LHCN-M2 (cell line): ENCODE measurements at regions not wholly inside any gene's neighbourhood (a gene's known extent, or its start where the extent isn't known, plus 50 kb on each side); places are given as distances from the start of the nearest gene placed in this dataset.

Experiments
- DNase-seq: peaks from one replicate; pipeline ENCODE4 v3.0.0-alpha.2; 2012; ENCODE audit warnings: low read depth

DNA sequence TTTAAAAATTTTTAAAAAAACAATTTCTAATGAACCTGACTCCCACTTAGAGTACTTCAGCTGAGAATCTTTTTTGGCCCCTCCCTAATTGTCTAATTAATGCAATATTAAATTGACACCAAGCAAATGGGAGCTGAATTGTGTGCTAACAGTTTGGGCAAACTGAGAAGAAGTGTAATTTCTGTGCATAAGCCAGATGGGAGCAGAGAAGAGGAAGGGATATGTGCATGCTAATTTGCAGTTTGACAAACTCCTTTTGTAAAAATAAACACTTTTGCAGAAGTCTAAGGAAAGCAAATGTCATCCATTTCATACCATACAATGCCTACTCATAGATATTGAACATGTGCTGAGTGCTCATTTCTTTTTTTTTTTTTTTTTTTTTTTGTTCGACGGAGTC, 332.0 kb downstream of the CYRIA start:
- no peak for DNase-seq

DNA sequence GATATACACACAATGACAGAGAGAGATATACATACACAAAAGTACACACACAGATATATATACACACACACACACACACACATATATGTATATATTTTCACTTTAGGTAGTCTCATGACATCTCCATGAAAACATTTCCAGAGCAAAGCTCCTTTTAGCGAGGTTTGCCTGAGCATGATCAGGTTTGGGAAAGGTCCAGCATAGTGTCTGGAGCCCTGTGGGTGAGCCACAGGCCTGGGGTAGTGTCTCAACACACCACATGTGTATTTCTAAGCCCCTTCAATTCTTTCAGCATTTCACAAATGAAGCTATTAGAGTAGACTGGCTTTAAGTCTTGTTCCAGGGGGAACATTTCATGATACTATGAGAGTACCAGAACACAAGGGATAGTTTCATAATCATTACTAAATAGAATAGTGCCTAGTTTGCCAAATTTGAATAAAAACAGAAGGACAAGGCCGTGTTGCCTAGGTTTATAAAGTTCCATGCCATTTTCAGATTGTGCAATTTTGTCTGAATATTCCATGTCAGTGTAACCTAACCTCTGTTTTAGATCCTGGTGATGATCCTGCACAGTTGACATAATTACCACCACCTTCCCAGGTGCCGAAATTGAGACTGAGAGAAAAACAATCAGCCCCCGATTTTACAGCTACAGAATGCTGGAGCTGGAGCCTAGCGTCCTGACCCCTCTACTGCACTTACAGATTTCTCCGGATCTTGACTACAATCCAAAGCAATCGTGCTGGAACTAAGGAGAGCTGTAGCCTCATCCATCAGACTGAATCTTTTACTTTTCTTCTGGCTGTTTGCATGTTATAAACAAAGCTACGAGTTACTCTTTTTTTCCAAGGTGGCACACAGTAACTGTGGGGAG, 332.7 kb downstream of the CYRIA start:
- DNase-seq: no peak

DNA sequence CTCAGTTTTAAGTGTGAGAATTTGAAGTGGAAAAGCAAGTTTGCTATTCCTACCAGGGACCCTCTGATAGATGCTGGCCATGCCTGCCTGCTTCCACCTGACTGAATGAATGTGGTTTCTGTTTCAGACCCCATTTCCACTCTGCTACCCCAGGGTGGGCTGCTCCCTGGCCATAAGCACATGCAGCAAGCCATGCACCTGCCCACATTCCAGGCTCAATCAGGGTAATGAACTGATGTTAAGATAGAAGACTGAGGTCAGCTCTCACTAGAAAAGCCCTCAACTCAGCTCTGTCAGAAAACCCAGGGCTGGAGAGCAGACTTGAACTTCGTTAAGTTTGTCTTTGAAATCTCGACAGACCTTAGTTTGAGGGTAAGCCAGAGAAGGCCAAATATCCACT, 333.9 kb downstream of the CYRIA start:
- DNase-seq: no peak

DNA sequence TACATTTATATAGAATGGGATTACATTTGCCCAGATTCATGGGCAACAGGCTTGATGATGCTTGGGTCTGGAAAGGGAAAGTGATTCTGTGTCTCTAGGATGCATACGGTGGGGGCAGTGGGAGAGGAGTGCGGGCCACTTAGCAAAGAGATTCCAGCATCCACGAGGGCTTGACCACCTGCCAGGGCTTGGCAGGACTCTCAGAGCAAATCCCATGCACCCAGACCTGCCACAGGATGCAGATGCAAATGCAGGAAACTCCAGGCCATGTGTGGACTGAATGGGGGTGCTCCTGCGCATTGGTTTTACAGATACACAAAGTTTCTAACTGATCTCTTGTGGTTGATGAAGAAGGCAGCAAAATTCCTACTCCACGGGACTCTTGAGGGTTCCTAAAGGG, 334.7 kb downstream of the CYRIA start:
- no peak for DNase-seq

DNA sequence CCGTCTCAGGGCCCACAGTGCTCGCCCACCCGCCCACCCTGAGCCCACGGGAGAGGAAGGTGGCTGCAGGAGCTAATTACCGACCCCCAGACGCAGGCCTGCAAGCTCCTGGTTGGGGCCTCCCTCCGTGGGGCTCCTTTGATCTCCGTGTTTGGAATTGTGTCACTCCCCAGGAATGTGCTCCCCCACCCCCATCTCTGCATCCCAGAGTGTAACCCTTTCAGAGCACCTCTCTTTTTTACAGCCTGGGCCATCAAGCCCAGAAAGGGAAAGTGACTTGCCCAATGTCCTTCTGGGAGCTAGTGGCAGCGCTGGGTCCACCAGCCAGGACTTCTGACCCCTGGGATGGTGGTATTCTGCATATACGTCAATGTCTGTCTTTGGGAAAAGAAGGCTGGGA, 335.1 kb downstream of the CYRIA start:
- no peak for DNase-seq

DNA sequence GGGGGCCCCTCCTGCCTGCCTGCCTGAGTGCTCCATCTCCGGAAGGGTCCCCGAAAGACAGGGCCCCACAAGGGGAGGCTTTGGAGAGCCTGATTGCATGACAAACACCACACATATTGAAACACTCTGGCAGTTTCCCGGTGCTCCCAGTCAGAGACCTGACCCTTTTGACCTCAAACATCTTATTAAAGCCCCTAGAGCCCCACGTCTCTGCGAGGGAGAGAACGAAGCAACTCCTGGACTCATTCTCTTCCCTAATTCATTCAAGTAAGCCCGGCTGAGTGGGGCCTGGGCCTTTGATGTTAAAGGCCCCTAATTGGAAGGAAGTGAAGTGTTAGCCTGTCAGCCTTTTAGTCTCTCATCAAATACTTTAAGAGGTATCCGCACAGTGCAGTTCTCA, 335.6 kb downstream of the CYRIA start:
- DNase-seq: no peak

DNA sequence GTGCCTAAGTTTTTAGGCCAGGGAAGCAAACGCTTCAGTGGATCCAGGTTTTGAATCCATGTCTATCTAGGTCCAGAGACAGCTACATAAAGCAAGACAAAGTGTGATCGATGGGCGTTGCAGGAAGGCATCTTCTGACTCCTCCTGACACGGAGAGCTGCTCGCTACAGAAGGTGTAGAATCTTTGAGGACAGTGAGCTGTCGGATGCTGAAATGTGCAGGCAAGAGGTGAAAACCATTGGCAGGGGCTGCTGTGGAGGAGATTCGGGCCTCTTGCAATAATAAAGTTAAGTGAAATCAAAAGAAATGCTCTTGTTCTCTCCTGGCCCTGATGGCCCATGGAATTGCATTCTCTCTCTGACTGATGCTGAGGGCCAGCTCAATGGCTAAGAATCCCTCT, 336.2 kb downstream of the CYRIA start:
- DNase-seq: no peak

DNA sequence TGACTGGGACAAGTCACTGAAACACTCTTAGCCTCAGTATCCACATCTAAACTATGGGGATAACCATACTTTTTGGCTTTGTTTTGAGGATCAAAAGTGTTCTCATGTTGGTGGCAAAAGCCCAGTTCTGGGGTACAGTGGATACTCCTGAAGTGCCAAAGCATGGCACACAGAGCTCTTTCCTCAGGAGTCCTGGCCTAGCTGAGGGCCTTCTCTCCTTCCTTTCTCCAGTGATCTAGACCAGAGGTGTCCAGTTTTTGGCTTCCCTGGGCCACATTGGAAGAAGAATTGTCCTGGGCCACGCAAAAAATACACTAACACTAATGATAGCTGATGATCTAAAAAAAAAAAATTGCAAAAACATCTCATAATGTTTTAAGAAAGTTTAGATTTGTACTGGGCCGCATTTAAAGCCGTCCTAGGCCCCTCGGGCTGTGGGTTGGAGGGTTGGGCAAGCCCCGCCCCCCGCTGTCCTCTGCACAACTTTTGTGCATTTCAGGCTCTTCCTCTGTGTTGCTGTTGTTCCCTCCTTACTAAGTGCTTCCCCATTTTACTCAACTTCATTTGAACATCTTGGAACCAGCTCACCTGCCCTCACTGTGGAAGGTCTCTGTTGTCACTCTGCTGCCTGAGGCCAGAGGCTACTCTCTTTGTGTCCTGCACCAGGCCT, 337.0 kb downstream of the CYRIA start:
- DNase-seq: no peak

DNA sequence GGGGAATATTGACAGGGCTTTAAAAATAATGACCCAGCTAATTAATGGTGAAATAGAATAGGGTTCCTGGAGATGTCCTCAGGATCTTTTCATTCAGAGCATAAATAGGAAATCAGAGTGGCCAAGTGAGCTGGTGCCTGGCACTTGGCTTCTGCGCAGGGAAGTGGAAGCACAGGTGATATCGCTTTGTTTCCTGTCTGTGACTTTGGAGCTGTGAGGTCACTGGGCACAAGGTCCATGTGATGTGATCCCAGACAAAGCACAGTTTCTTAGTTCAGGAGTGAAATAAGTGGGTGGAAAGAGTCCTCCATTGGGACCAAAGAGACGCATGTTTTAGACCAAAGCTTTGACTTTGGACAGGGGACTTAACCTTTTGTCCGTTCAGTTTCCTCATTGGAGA, 338.3 kb downstream of the CYRIA start:
- DNase-seq: no peak

DNA sequence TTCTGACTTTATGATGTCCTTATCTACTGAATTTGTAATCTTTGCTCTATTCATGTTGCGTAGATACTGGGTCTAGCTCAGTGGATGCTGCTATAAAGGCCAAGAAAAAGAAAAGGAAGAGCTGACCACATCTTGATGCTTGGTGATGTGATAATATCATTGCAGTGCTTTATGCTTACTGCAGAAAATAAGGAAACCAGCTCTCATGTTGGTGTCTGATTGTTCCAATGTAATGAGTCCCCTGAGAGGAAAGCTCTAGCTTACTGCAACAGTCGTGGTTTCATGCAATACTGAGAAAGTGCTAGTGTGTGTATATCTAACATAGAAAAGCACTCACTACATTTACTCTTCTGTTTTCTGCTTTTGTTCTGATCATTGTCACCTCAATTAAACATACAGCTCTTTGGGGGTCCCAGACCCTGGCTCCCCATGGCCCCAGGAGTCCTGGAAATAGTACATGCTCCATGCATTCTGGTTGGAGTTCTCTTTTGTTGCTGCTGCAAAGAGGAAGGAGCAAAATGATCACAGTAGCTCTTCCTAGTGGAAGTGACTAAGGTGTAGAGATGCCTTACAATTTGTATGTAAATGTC, 338.8 kb downstream of the CYRIA start:
- no peak for DNase-seq

DNA sequence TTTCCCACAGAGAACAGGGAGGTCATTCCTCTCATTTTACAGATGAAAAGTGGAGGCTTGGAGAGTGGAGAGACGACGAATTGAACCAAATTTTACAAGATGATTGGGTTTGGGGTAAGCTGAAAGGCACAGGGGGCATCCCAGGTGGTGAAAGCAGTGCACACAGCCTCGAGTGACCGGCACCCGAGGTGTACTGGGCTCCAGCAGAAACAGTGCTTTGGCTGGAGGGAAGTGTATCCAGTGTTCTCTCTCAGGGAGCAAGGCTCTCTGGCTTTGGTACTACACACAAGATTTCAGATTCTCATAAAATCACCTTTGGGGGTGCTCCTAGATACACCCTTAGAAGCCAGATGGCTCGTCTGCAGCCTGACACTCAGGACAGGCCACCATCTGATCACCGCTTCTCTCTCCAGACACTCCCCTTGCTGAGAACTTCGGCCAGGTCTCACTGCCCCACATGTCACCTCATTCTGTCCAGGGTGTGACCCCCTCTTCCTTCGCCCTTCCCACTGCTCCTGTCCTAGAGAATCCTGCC, 339.6 kb downstream of the CYRIA start:
- DNase-seq: no peak

DNA sequence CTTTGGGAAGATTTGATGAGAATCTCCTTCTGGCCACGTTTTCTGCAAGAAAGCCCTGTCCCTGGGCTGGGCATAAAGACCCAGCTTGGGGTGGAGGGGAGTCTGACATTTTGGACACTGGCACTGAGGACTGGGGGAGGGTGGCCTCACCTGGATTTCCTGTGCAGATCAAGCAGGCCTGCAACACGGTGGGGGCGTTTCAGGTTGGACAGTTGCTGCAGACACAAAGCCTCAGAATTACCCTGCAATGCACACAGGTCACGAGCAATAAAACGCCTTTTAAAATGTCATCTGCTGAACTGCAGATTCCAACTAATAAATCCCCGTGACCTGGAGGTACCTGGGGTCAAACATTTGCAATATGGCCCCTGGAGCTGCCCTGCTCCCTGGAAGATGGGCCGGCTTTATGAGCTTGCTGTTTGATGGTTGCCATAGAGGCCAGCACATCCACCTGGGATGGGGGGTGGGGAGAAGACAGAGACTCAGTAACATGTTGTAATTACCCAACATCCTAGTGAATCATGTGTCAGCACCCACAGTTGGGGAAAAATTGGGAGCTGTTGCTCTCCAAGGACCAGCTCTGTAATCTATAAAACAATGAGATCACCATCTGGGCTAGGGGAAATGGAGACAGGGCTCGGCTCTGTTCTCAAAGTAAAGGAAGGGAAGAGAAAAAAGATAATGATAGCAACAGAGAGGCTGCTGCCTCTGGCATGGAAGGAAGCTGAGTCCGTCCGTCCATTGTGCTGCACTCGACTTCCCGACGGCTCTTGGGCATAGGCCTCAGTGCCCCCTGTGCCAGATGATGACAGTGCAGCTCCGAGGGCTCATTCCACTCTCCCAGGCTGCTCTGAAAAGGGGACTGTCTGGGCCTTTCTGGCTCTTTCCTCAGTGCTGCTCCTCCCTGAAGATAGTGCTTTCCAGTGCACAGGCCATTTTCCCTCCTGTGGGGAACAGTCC, 340.3 kb downstream of the CYRIA start:
- no peak for DNase-seq

DNA sequence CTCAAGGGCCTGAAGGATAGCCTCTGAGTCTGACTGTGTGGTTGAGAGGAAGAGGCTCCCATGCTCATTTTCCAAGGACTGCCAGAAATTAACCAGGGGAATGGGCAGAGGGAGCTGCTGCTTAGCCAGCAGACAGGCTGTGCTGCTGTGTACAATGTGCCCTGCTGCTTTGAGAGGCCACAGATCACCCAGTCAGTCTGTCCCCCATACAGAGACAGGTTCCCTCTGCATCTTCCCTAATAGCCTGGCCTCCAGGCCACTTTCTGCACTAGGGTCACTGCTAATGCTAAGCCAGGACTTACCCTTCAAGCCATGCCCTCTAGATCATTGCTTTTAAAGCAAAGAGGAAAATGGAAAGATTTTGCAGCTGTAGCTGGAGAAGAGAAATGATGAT, 341.1 kb downstream of the CYRIA start:
- no peak for DNase-seq

DNA sequence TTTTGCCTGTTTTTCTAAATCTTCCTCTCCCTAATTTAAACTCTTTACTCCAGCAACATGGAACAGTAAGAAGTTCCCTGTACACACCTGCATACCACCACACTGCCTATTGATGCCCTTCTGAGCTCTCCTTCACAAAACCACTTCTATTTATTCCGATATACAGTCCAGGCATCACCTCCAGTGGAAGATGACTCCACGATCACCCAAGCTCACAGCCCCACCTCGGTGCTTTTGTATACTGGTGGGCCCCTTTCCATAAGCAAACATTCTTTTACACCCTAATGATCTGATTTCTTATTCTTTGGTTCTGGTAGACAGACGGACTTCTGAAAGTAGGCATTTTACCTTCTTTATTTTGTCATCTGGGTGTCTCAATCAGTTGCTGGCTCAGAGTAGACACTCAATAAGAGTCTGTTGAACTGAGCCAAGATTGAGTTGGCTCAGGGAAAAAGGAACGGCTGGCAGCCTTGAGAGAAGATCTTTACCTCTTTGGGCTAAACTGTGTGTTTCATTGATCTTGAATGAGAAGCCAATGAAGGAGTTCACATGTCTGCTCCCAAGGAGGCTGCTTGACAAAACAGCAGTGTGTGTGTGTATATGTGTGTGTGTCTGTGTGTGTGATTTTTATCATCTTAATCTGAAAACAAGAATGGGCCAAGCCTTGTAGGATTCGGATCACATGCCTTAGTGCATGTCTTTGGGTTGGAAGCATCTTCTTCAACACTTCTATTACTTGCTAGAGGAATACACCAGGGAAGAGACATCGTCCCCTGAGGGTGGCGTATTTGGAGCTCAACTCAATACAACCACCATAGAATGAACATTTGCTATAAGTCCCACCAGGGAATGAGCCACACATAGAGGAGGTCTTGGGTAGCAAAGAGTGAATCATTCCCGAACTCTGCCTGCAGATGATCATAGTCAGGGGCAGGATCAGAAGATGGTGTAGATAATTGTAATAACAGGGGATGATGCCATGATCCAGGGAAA, 341.8 kb downstream of the CYRIA start:
- DNase-seq: no peak

DNA sequence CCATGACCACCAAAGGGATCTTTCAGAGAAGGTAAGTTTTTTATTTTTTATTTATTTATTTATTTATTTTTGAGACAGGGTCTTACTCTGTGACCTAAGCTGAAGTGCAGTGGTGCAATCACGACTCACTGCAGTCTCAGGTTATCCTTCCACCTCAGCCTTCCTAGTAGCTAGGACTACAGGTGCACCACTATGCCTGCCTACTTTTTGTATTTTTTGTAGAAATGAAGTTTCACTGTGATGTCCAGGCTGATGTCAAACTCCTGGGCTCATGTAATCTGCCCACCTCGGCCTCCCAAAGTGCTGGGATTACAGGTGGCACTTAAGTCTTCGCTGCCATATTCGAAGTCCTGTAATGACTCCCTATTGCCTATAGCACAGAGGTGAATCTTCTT, 342.5 kb downstream of the CYRIA start:
- DNase-seq: no peak

DNA sequence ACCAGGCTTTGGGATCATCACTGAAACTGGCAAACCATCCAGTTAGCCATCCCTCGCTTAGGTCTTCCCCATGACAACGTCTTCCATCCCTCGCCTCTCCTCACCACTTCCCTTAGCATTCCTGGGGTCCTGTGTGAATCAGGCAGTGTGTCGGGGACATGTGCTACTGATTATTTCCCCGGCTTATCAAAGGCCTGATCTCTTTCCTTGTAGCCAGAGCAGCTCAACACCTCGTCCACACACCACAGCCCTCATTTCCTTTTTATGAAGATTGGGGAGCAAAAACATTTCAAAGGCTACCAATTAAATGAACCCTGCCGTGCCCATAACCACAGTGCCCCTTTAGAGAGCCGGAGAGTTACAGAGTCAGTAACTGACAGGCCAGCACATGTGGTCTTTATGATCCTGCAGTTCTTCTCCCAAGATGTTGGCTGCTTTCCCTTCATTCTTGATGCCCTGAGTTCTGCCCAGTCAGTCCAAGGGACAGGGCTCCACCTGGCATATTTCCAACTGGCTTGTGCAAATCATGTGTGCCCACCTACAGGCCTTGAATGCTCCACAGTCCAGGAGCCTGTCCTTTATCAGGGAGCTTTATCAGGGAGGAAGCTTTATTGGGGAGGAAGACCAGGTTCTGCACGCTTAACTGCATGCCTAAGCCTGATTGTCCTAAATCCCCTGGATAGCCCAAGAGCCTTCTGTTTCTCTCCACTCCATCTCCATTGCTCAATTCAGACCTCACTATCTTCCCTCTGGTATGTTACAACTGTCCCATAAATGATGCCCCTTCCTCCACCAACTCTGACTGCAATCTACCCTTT, 343.1 kb downstream of the CYRIA start:
- no peak for DNase-seq

DNA sequence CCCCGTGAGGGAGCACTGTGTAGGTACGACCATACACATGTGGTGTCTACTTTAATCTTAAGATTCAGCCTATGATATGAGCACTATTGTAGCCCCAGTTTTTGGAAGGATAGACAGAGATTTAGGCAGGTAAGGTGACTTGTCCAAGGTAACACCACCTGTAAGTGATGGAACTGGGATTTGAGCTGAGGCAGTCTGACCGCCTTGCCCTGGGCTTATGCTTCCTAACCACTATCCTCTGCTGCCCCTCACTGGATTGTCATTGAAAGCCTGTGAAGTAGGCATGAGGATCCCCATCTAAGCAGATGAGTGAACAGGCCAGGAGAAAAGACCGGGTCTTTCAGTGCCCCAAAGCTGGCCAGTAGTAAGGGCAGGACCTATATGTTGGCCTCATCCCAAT, 343.8 kb downstream of the CYRIA start:
- DNase-seq: no peak

DNA sequence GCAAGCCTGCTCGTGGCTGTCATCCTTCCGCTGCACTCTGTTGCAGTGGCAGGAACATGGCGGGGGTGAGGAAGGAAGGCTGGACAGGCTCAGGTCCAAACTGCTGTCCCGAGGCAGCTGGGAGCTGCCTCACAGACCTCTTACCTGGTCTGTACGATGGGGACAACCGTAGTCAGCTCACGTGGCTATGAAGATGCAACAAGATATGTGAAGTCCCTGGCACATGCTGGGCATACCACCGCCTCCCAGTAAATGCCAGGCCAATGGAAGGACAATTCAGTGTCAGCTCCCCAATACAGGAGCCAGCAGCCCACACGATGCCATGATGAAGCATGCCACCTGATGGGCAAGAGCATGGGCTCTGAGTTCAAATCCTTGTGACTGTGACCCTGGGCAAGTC, 344.4 kb downstream of the CYRIA start:
- no peak for DNase-seq

DNA sequence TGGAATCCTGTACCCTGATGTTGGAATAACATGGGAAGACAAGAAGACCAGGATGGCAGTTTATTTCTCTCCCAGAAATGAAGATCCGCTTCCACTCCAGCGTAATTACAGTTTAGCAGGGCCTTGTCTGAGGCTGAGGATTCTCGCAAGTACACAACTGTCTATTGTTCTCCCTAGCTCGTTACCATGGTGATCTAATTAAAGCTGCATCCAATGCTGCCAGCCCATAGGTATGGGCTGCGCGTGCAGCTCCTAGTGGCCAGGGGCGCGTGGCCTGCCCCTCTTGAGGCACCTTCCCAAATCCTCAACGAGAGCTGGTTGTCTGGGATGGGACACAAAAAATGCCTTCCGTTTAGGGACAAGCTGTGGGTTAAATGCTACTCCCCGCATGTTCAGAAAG, 344.9 kb downstream of the CYRIA start:
- DNase-seq: no peak
